ENCODE measurements at regions not wholly inside any gene's neighbourhood (a gene's known extent, or its start where the extent isn't known, plus 50 kb on each side); places are given as distances from the start of the nearest gene placed in this dataset.

GRCh38 chr9:93843396-93843795 lies 111.8 kb downstream of the BARX1 start:
- TF ChIP-seq FOXK2 (IDR thresholded peaks at IDR 0.05) (no peak), SP1 (IDR thresholded peaks at IDR 0.05) (no peak), FOXM1 (IDR thresholded peaks at IDR 0.05; ENCODE audit: borderline replicate concordance) (no peak), ZNF384 (IDR thresholded peaks at IDR 0.05) (no peak), TARDBP (IDR thresholded peaks at IDR 0.05) (no peak), ARNT (IDR thresholded peaks at IDR 0.05) (no peak), LEF1 (IDR thresholded peaks at IDR 0.05; ENCODE audit: borderline replicate concordance) (no peak), PKNOX1 (IDR thresholded peaks at IDR 0.05) (no peak), HDGF (IDR thresholded peaks at IDR 0.05; ENCODE audit: borderline replicate concordance) (no peak), L3MBTL2 (conservative IDR thresholded peaks at IDR 0.05) (no peak), SUZ12 (IDR thresholded peaks at IDR 0.05) (no peak), FOXA1 (IDR thresholded peaks at IDR 0.05) (no peak)

Data from HEK293T (cell line).